PC-9 (cell line): ENCODE measurements at regions not wholly inside any gene's neighbourhood (a gene's known extent, or its start where the extent isn't known, plus 50 kb on each side); places are given as distances from the start of the nearest gene placed in this dataset.

ENCODE experiments used
- EZH2 ChIP-seq: fragments of 200-600 bp; sonication (generic); IDR thresholded peaks from 2 replicates; pipeline ENCODE4 v1.8.0; 2017; ENCODE audit warnings: antibody characterized with exemption, low read depth
- TF ChIP-seq, protein P1 (sequence below): fragments of 200-600 bp; sonication (generic); conservative IDR thresholded peaks from 2 replicates; pipeline ENCODE4 v1.6.1; 2017; ENCODE audit warnings: mixed run types, antibody characterized with exemption, mild to moderate bottlenecking, moderate library complexity

GRCh38 chr6:137755284-137755683 is 111.8 kb upstream of the TNFAIP3 start:
- TF ChIP-seq, protein P1, sequence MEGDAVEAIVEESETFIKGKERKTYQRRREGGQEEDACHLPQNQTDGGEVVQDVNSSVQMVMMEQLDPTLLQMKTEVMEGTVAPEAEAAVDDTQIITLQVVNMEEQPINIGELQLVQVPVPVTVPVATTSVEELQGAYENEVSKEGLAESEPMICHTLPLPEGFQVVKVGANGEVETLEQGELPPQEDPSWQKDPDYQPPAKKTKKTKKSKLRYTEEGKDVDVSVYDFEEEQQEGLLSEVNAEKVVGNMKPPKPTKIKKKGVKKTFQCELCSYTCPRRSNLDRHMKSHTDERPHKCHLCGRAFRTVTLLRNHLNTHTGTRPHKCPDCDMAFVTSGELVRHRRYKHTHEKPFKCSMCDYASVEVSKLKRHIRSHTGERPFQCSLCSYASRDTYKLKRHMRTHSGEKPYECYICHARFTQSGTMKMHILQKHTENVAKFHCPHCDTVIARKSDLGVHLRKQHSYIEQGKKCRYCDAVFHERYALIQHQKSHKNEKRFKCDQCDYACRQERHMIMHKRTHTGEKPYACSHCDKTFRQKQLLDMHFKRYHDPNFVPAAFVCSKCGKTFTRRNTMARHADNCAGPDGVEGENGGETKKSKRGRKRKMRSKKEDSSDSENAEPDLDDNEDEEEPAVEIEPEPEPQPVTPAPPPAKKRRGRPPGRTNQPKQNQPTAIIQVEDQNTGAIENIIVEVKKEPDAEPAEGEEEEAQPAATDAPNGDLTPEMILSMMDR, result no peak
- TF ChIP-seq EZH2, result no peak
